ENCODE measurements at regions not wholly inside any gene's neighbourhood (a gene's known extent, or its start where the extent isn't known, plus 50 kb on each side); places are given as distances from the start of the nearest gene placed in this dataset.
A peak's percentile ranks its signal among the peaks of the same experiment; 100 is the strongest.

DNA sequence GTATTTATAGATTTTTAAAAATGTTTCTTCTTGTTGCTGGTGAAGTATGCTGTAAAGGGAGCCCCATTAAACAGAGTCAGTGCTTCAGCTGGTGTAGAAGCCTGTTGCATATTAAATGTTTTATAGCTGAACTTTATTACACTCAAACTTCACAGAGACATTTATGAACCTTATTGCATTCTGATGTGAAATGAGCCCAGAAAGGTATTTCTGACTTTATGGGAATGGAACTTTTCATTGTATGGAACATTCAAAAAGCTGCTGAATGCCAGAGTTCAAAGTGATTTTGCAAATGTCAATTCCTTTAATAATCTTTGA lies 329.3 kb upstream of the RASGRP1 start:
- ATAC-seq (ENCODE audit: insufficient read depth, low FRiP score), result no peak
- Histone ChIP-seq H3K4me1 (ENCODE audit: control insufficient read depth in 5 of 5, insufficient read depth in 5 of 5, low read length in 5 of 5) (peaks cover 0 to 47% (median 15%) of the 10 kb centered on the region in 5 donors), H3K9me3 (ENCODE audit: control insufficient read depth in 4 of 4, insufficient read depth in 3 of 4, low read length in 3 of 4) (no peaks in the 10 kb centered on the region), H3K4me3 (no peak overlapping the region), H3K27me3 (ENCODE audit: control insufficient read depth in 3 of 3, insufficient read depth in 3 of 3, low read length in 2 of 3) (no peaks in the 10 kb centered on the region), H3K36me3 (ENCODE audit: control insufficient read depth in 4 of 4, insufficient read depth in 4 of 4, low read length in 4 of 4) (no peaks in the 10 kb centered on the region), H3K27ac (ENCODE audit: low read depth in 1 of 2, low read length in 1 of 2) (no peak overlapping the region), H3K9ac (ENCODE audit: insufficient read depth in 1 of 2, low read length in 2 of 2) (no peak overlapping the region)
- TF ChIP-seq CTCF (IDR thresholded peaks at IDR 0.05; ENCODE audit: control extremely low read depth, extremely low read depth), result no peak
- DNase-seq, result no peak

DNA sequence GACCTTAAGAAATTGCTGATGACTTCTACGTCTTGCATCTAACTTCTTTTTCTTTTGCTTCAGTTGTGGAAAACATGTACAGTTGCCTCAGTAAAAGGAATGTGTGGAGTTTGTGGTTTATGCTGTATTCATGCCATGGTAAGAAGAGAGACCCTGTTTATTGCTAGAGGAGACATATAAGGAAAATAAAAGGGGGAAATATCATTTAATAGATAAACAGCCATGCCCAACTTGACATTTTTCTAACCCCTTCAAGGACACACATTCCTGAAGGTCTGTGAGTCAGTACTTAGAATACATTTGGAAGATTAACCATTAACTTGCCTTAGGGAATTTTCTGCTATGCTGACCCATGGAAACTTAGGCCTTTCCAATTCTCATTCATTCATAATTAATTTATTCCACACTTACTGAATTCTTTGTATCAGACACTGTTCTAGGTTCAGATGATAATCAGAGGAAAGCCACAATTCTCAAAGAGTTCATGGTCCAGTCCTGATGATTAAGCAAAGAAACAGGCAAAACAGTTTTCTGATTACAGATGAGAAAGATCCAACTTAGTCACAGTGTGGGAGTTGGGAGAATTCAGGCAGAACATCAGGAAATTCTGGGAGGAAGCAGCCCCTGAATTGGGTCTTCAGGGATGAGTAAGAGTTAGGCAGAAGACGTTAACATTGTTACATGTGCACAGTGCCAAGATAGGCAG lies 329.8 kb upstream of the RASGRP1 start:
- no peak overlapping the region for H3K4me3 ChIP-seq
- no peaks in the 10 kb centered on the region for H3K9me3 ChIP-seq (ENCODE audit: control insufficient read depth in 4 of 4, insufficient read depth in 3 of 4, low read length in 3 of 4)
- no peak overlapping the region for H3K9ac ChIP-seq (ENCODE audit: insufficient read depth in 1 of 2, low read length in 2 of 2)
- H3K27me3 ChIP-seq (ENCODE audit: control insufficient read depth in 3 of 3, insufficient read depth in 3 of 3, low read length in 2 of 3), result no peaks in the 10 kb centered on the region
- ATAC-seq (ENCODE audit: insufficient read depth, low FRiP score) (peak; percentile 43), DNase-seq (peak in 2 of 3 donors; percentile 49 to 53)
- 40 to 74% methylated on average over 2 of the region's 2 CpGs for WGBS, 2 donors
- H3K4me1 ChIP-seq (ENCODE audit: control insufficient read depth in 5 of 5, insufficient read depth in 5 of 5, low read length in 5 of 5), result peaks cover 0 to 42% (median 15%) of the 10 kb centered on the region in 5 donors
- TF ChIP-seq CTCF (IDR thresholded peaks at IDR 0.05; ENCODE audit: control extremely low read depth, extremely low read depth), result no peak
- H3K27ac ChIP-seq (ENCODE audit: low read depth in 1 of 2, low read length in 1 of 2), result peak overlapping the region in 1 of 2 donors; percentile 45
- no peaks in the 10 kb centered on the region for H3K36me3 ChIP-seq (ENCODE audit: control insufficient read depth in 4 of 4, insufficient read depth in 4 of 4, low read length in 4 of 4)

DNA sequence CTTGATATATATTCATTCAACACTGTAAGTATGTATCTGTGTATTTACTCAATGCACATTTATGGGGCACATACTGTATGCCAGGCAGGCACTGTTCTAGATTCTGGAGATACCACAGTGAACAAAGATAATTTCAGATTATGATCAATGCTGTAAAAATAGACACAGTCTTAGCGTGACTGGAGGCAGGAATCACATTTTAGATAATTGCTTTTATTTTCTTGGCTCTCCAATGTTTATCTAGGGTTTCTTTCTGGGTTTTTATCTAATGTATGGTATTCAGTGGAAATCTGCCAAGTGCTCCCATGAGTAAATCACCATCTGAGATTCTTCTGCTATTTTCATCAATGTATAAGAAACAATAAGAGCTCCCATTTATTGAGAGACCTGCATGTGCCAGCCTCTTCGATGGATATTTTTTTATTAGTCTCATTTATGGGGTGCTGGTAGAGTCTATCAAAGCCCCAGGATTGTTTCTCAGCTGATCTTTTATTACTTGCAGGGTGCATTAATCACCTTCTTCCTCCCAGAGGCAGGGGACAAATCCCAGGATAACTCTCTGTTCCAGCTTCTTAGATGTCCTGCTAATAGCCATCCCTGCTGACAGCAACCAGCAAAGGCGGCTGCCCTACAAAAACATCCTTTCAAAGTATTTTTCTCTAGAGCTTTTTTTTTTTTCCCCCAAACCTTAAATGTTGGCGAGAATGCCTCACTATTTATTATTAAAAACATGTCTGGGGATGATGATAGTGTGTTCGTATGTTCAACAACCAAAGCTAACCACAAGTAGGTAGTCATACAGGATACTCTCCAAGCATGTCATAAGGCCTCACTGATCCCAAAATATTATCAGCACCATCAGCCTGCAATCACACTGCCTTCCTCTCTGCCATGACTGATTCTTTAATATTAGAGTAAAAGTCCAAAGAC lies 331.0 kb upstream of the RASGRP1 start:
- H3K27me3 ChIP-seq (ENCODE audit: control insufficient read depth in 3 of 3, insufficient read depth in 3 of 3, low read length in 2 of 3), result no peaks in the 10 kb centered on the region
- H3K27ac ChIP-seq (ENCODE audit: low read depth in 1 of 2, low read length in 1 of 2), result no peak overlapping the region
- no peak for TF ChIP-seq CTCF (IDR thresholded peaks at IDR 0.05; ENCODE audit: control extremely low read depth, extremely low read depth)
- DNase-seq (peak in 2 of 3 donors; percentile 42 to 52), ATAC-seq (ENCODE audit: insufficient read depth, low FRiP score) (no peak)
- H3K36me3 ChIP-seq (ENCODE audit: control insufficient read depth in 4 of 4, insufficient read depth in 4 of 4, low read length in 4 of 4), result no peaks in the 10 kb centered on the region
- no peak overlapping the region for H3K4me3 ChIP-seq
- H3K9me3 ChIP-seq (ENCODE audit: control insufficient read depth in 4 of 4, insufficient read depth in 3 of 4, low read length in 3 of 4), result no peaks in the 10 kb centered on the region
- peaks cover 0 to 39% (median 15%) of the 10 kb centered on the region in 5 donors for H3K4me1 ChIP-seq (ENCODE audit: control insufficient read depth in 5 of 5, insufficient read depth in 5 of 5, low read length in 5 of 5)
- WGBS, 2 donors, result 82 to 83% methylated on average over 5 of the region's 5 CpGs
- no peak overlapping the region for H3K9ac ChIP-seq (ENCODE audit: insufficient read depth in 1 of 2, low read length in 2 of 2)
